ENCODE measurements at regions not wholly inside any gene's neighbourhood (a gene's known extent, or its start where the extent isn't known, plus 50 kb on each side); places are given as distances from the start of the nearest gene placed in this dataset.

DNA sequence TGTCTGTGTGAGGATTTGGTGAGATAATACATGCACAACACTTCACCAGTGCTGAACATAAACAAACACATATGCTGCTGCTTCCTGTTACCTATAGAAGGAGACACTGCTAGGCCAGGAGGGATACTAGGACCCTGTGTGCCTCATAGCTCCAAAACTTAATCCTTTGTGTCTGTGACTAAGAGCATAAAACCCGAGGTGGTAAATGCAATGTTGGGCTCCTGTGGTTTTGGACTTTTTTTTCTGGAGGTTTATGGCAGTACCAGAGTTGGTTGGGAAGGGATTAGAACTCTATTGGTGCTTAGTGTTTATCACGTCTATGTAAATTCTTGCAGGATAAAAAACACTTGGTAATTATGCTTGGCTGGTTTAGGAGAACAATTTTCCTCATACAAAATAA, 122.9 kb downstream of the NUF2 start:
- Histone ChIP-seq H3K4me3 (ENCODE audit: low read depth in 1 of 2, low read length in 2 of 2) (no peak overlapping the region), H3K27me3 (ENCODE audit: insufficient read depth, low read length, poor library complexity) (peaks cover 4% of the 10 kb centered on the region), H2AFZ (ENCODE audit: low read depth, low read length) (no peak overlapping the region), H3K4me1 (ENCODE audit: insufficient read depth, low read length) (no peaks in the 10 kb centered on the region), H3K27ac (ENCODE audit: low read length) (no peak overlapping the region), H3K79me2 (ENCODE audit: insufficient read depth, low read length) (no peaks in the 10 kb centered on the region), H3K9me3 (ENCODE audit: insufficient read depth, low read length, severe bottlenecking) (no peaks in the 10 kb centered on the region), H3K36me3 (ENCODE audit: insufficient read depth, low read length) (no peaks in the 10 kb centered on the region), H3K9ac (ENCODE audit: low read depth, low read length) (no peak overlapping the region), H3K4me2 (ENCODE audit: insufficient read depth, low read length) (no peak overlapping the region), H4K20me1 (ENCODE audit: insufficient read depth, low read length) (no peaks in the 10 kb centered on the region)
- no peak for DNase-seq
- ATAC-seq (ENCODE audit: insufficient read depth, low read depth), result no peak
- no peak for TF ChIP-seq EZH2 (IDR thresholded peaks at IDR 0.05; ENCODE audit: borderline replicate concordance, low read depth, low read length, severe bottlenecking)
- no peak for TF ChIP-seq CTCF (IDR thresholded peaks at IDR 0.05; ENCODE audit: borderline replicate concordance, extremely low read depth, low read length, poor library complexity, severe bottlenecking)

DNA sequence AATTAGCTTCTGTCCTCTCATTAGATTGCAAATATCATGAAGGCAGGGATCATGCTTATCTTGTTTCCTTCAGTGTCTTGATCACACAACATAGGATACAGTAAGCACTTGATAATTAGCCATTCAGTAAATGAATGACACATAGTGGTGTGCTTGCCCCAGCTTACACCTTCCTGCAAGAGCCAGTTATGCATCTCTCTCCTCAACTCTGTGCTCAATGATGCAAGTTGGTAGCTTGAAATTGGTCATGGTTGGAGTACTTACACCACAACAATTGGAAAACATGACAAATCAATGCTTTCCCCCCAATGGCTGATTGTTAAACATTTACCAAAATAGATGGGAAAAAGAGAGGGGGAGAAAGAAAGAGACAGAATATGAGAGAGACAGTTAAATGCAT, 129.2 kb downstream of the NUF2 start:
- Histone ChIP-seq H3K79me2 (ENCODE audit: insufficient read depth, low read length) (no peaks in the 10 kb centered on the region), H3K36me3 (ENCODE audit: insufficient read depth, low read length) (no peaks in the 10 kb centered on the region), H3K27me3 (ENCODE audit: insufficient read depth, low read length, poor library complexity) (no peaks in the 10 kb centered on the region), H2AFZ (ENCODE audit: low read depth, low read length) (no peak overlapping the region), H3K9me3 (ENCODE audit: insufficient read depth, low read length, severe bottlenecking) (no peaks in the 10 kb centered on the region), H3K4me2 (ENCODE audit: insufficient read depth, low read length) (no peak overlapping the region), H3K4me1 (ENCODE audit: insufficient read depth, low read length) (no peaks in the 10 kb centered on the region), H3K9ac (ENCODE audit: low read depth, low read length) (no peak overlapping the region), H3K27ac (ENCODE audit: low read length) (no peak overlapping the region), H3K4me3 (ENCODE audit: low read depth in 1 of 2, low read length in 2 of 2) (no peak overlapping the region), H4K20me1 (ENCODE audit: insufficient read depth, low read length) (no peaks in the 10 kb centered on the region)
- DNase-seq, result no peak
- TF ChIP-seq CTCF (IDR thresholded peaks at IDR 0.05; ENCODE audit: borderline replicate concordance, extremely low read depth, low read length, poor library complexity, severe bottlenecking) (no peak), EZH2 (IDR thresholded peaks at IDR 0.05; ENCODE audit: borderline replicate concordance, low read depth, low read length, severe bottlenecking) (no peak)
- ATAC-seq (ENCODE audit: insufficient read depth, low read depth), result no peak

GRCh38 chr1:163459539-163459938, 137.8 kb downstream of the NUF2 start:
- no peak for ATAC-seq (ENCODE audit: insufficient read depth, low read depth)
- no peak for TF ChIP-seq EZH2 (IDR thresholded peaks at IDR 0.05; ENCODE audit: borderline replicate concordance, low read depth, low read length, severe bottlenecking)
- no peak for TF ChIP-seq CTCF (IDR thresholded peaks at IDR 0.05; ENCODE audit: borderline replicate concordance, extremely low read depth, low read length, poor library complexity, severe bottlenecking)
- Histone ChIP-seq H3K79me2 (ENCODE audit: insufficient read depth, low read length) (no peaks in the 10 kb centered on the region), H3K27me3 (ENCODE audit: insufficient read depth, low read length, poor library complexity) (no peaks in the 10 kb centered on the region), H4K20me1 (ENCODE audit: insufficient read depth, low read length) (no peaks in the 10 kb centered on the region), H3K27ac (ENCODE audit: low read length) (no peak overlapping the region), H3K4me2 (ENCODE audit: insufficient read depth, low read length) (no peak overlapping the region), H3K4me1 (ENCODE audit: insufficient read depth, low read length) (no peaks in the 10 kb centered on the region), H3K36me3 (ENCODE audit: insufficient read depth, low read length) (no peaks in the 10 kb centered on the region), H2AFZ (ENCODE audit: low read depth, low read length) (no peak overlapping the region), H3K9me3 (ENCODE audit: insufficient read depth, low read length, severe bottlenecking) (no peaks in the 10 kb centered on the region), H3K4me3 (ENCODE audit: low read depth in 1 of 2, low read length in 2 of 2) (no peak overlapping the region), H3K9ac (ENCODE audit: low read depth, low read length) (no peak overlapping the region)
- DNase-seq, result no peak

DNA sequence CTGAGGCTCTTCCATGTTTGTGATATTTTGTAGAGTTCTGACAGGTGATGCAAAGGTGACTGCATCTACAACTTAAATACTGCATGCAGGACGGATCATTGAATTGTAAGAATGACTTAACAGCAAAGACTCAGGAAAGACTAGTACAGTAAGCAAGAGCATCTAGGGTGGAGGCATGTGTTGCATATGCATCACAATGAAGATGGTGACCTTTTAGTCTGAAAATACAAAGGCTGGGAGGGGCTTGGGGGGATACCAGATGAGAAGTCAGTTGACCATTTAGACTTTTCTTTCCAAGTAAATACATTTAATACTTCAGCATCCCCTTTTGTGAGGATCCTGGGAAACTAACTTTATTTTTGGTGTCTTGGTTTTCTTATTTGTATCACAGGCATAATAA, 145.5 kb downstream of the NUF2 start:
- Histone ChIP-seq H4K20me1 (ENCODE audit: insufficient read depth, low read length) (no peaks in the 10 kb centered on the region), H3K36me3 (ENCODE audit: insufficient read depth, low read length) (no peaks in the 10 kb centered on the region), H3K9me3 (ENCODE audit: insufficient read depth, low read length, severe bottlenecking) (no peaks in the 10 kb centered on the region), H3K79me2 (ENCODE audit: insufficient read depth, low read length) (no peaks in the 10 kb centered on the region), H3K27me3 (ENCODE audit: insufficient read depth, low read length, poor library complexity) (no peaks in the 10 kb centered on the region), H3K4me1 (ENCODE audit: insufficient read depth, low read length) (no peaks in the 10 kb centered on the region), H2AFZ (ENCODE audit: low read depth, low read length) (no peak overlapping the region), H3K4me2 (ENCODE audit: insufficient read depth, low read length) (no peak overlapping the region), H3K9ac (ENCODE audit: low read depth, low read length) (no peak overlapping the region), H3K4me3 (ENCODE audit: low read depth in 1 of 2, low read length in 2 of 2) (no peak overlapping the region), H3K27ac (ENCODE audit: low read length) (no peak overlapping the region)
- ATAC-seq (ENCODE audit: insufficient read depth, low read depth) (no peak), DNase-seq (no peak)
- TF ChIP-seq EZH2 (IDR thresholded peaks at IDR 0.05; ENCODE audit: borderline replicate concordance, low read depth, low read length, severe bottlenecking) (no peak), CTCF (IDR thresholded peaks at IDR 0.05; ENCODE audit: borderline replicate concordance, extremely low read depth, low read length, poor library complexity, severe bottlenecking) (no peak)
